NB4 (cell line): ENCODE measurements at regions not wholly inside any gene's neighbourhood (a gene's known extent, or its start where the extent isn't known, plus 50 kb on each side); places are given as distances from the start of the nearest gene placed in this dataset.

Experiments
- DNase-seq: peaks from one replicate; pipeline ENCODE4 v3.0.0; 2010; ENCODE audit warnings: low read depth
- H3K4me3 ChIP-seq: one replicate; pipeline ENCODE4 v1.5.1; 2011; ENCODE audit warnings: mild to moderate bottlenecking, low read depth, low read length, moderate library complexity
- MYC ChIP-seq: IDR thresholded peaks from 2 replicates; pipeline ENCODE4 v1.6.1; 2011; ENCODE audit warnings: low read depth, low read length
- POLR2A ChIP-seq: IDR thresholded peaks from 2 replicates; pipeline ENCODE4 v1.6.1; 2011; ENCODE audit warnings: mild to moderate bottlenecking; ENCODE audit not compliant: insufficient read length; ENCODE audit errors: extremely low read depth
- TF ChIP-seq, protein P1 (sequence below): IDR thresholded peaks from one replicate; pipeline ENCODE4 v1.5.1; 2012; ENCODE audit warnings: low read depth, low read length
- TF ChIP-seq, protein P2 (sequence below): IDR thresholded peaks from 2 replicates; pipeline ENCODE4 v1.6.1; 2011; ENCODE audit warnings: low read depth, low read length

- TF ChIP-seq, protein P1, sequence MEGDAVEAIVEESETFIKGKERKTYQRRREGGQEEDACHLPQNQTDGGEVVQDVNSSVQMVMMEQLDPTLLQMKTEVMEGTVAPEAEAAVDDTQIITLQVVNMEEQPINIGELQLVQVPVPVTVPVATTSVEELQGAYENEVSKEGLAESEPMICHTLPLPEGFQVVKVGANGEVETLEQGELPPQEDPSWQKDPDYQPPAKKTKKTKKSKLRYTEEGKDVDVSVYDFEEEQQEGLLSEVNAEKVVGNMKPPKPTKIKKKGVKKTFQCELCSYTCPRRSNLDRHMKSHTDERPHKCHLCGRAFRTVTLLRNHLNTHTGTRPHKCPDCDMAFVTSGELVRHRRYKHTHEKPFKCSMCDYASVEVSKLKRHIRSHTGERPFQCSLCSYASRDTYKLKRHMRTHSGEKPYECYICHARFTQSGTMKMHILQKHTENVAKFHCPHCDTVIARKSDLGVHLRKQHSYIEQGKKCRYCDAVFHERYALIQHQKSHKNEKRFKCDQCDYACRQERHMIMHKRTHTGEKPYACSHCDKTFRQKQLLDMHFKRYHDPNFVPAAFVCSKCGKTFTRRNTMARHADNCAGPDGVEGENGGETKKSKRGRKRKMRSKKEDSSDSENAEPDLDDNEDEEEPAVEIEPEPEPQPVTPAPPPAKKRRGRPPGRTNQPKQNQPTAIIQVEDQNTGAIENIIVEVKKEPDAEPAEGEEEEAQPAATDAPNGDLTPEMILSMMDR, result no peak
- TF ChIP-seq MYC (no peak), POLR2A (no peak)
- TF ChIP-seq, protein P2, sequence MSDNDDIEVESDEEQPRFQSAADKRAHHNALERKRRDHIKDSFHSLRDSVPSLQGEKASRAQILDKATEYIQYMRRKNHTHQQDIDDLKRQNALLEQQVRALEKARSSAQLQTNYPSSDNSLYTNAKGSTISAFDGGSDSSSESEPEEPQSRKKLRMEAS, result no peak
- no peak overlapping the region for H3K4me3 ChIP-seq
- no peak for DNase-seq
Measured at GRCh38 chr2:104673225-104673624, 180.7 kb upstream of the POU3F3 start.

GRCh38 chr2:104678181-104678580 lies 175.7 kb upstream of the POU3F3 start:
- no peak overlapping the region for H3K4me3 ChIP-seq
- no peak for DNase-seq
- TF ChIP-seq, protein P2, result no peak
- TF ChIP-seq, protein P1, result no peak
- no peak for TF ChIP-seq POLR2A
- TF ChIP-seq MYC, result no peak

- TF ChIP-seq POLR2A (no peak), MYC (no peak)
- TF ChIP-seq, protein P1, result no peak
- TF ChIP-seq, protein P2, result no peak
- no peak for DNase-seq
- no peak overlapping the region for H3K4me3 ChIP-seq
Measured at GRCh38 chr2:104685591-104685990, 168.3 kb upstream of the POU3F3 start.

DNA sequence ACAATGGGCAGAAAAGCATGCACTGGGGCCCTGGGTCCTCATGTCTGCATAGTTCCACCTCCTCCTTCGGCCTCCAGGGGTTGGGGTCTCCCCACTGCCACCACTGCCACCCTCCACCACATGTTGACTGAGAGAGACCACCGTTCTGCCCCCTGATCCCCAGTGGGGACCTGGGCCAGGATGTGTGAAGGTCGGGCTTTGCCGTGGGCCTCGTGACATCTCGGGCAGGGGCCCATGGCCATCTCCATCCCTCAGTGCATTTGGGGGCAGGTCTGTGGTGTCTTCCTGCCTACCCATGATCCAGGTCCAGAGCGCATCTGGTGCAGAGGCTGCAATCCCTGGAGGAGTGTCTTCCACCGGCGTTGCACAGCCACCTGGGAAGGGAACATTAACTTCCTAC lies 166.8 kb upstream of the POU3F3 start:
- no peak for DNase-seq
- TF ChIP-seq POLR2A (no peak), MYC (no peak)
- TF ChIP-seq, protein P1, result no peak
- TF ChIP-seq, protein P2, result no peak
- H3K4me3 ChIP-seq, result no peak overlapping the region

GRCh38 chr2:104690255-104690984 lies 163.5 kb upstream of the POU3F3 start:
- DNase-seq, result no peak
- no peak for TF ChIP-seq MYC
- no peak for TF ChIP-seq POLR2A
- TF ChIP-seq, protein P2, result no peak
- TF ChIP-seq, protein P1, result no peak
- no peak overlapping the region for H3K4me3 ChIP-seq

- no peak for TF ChIP-seq POLR2A
- TF ChIP-seq, protein P2, result no peak
- TF ChIP-seq, protein P1, result no peak
- TF ChIP-seq MYC, result no peak
Measured at GRCh38 chr2:104698276-104698675, 155.6 kb upstream of the POU3F3 start.

More at GRCh38 chr2:104698276-104698675, 155.6 kb upstream of the POU3F3 start:
- no peak for DNase-seq
- no peak overlapping the region for H3K4me3 ChIP-seq
